ENCODE measurements at regions not wholly inside any gene's neighbourhood (a gene's known extent, or its start where the extent isn't known, plus 50 kb on each side); places are given as distances from the start of the nearest gene placed in this dataset.

GRCh38 chr2:185417111-185417510 lies 321.5 kb upstream of the FSIP2 start:
- Histone ChIP-seq H4K5ac (ENCODE audit: insufficient read length, low read depth, low read length) (no peak overlapping the region), H2AFZ (ENCODE audit: low read length) (no peak overlapping the region), H3K36me3 (ENCODE audit: control insufficient read depth in 2 of 4, insufficient read depth in 4 of 4, low read length in 3 of 4) (no peaks in the 10 kb centered on the region), H3K9me3 (ENCODE audit: insufficient read depth in 2 of 2, low read depth in 1 of 2, low read length in 1 of 2) (peaks cover 0 to 3% of the 10 kb centered on the region in 2 experiments; a peak in 1 of 4 replicates), H3K9ac (replicated peaks in 1 of 4; ENCODE audit: extremely low read depth in 1 of 4, low read depth in 3 of 4, low read length in 3 of 4) (no peak overlapping the region), H3K18ac (ENCODE audit: extremely low read depth, low read length) (no peak overlapping the region), H3K14ac (ENCODE audit: insufficient read length) (no peak overlapping the region), H3K79me2 (ENCODE audit: control insufficient read depth in 1 of 2, insufficient read depth in 2 of 2, low read length in 2 of 2) (no peaks in the 10 kb centered on the region), H2BK120ac (replicated peaks; ENCODE audit: low read depth, low read length) (no peak overlapping the region), H3K4ac (replicated peaks; ENCODE audit: insufficient read length, low read depth, low read length) (no peak overlapping the region), H3K23ac (ENCODE audit: insufficient read length) (no peak overlapping the region), H2AK5ac (ENCODE audit: low read depth, low read length) (no peak overlapping the region), H3K56ac (replicated peaks; ENCODE audit: insufficient read length, low read depth, low read length) (no peak overlapping the region), H3K4me3 (ENCODE audit: extremely low read depth in 1 of 4, insufficient read depth in 2 of 4, low read depth in 3 of 4, low read length in 4 of 4) (no peak overlapping the region), H4K91ac (replicated peaks; ENCODE audit: insufficient read length, low read length) (no peak overlapping the region), H3K79me1 (ENCODE audit: low read depth, low read length) (no peaks in the 10 kb centered on the region), H3K23me2 (ENCODE audit: low read depth, low read length) (no peaks in the 10 kb centered on the region), H4K8ac (ENCODE audit: extremely low read depth, insufficient read depth, low read length) (no peak overlapping the region), H3K27ac (ENCODE audit: low read depth, low read length) (no peak overlapping the region), H3K27me3 (replicated peaks in 1 of 4; ENCODE audit: control insufficient read depth in 3 of 4, extremely low read depth in 1 of 4, insufficient read depth in 3 of 4, low read length in 3 of 4) (no peaks in the 10 kb centered on the region), H2BK12ac (ENCODE audit: low read depth, low read length) (no peak overlapping the region), H2BK15ac (ENCODE audit: low read length) (no peak overlapping the region), H3K4me1 (replicated peaks in 1 of 4; ENCODE audit: control insufficient read depth in 3 of 4, insufficient read depth in 4 of 4, low read length in 3 of 4) (no peaks in the 10 kb centered on the region), H3K4me2 (ENCODE audit: insufficient read depth in 1 of 2, low read depth in 2 of 2, low read length in 2 of 2) (no peak overlapping the region), H2BK20ac (ENCODE audit: low read length) (no peak overlapping the region), H4K20me1 (replicated peaks in 1 of 2; ENCODE audit: control insufficient read depth in 1 of 2, insufficient read depth in 2 of 2, low read length in 2 of 2) (no peaks in the 10 kb centered on the region), H2BK5ac (ENCODE audit: low read depth, low read length) (no peak overlapping the region)
- ChIA-PET CTCF (ENCODE audit: partially characterized antibody) (interaction anchor here (0.9 to 1.1 kb wide), 3 partner anchors 15 to 126 kb away, joined by 3 to 4 read pairs (median 3); no protein-coding TSS in a partner anchor), POLR2A (ENCODE audit: partially characterized antibody) (interaction anchor here (1.2 kb wide), 1 partner anchor 8 kb away, joined by 3 read pairs; no protein-coding TSS in a partner anchor)
- WGBS, 2 experiments (ENCODE audit: extremely low coverage in 1 of 2, insufficient coverage in 1 of 2, insufficient read length in 1 of 2, insufficient replicate concordance in 2 of 2, low coverage in 1 of 2, low lambda C conversion rate in 2 of 2, missing lambda C conversion rate in 1 of 2) = 98% methylated on average over 3 of the region's 3 CpGs; no CpG with 5 or more reads in 1 of the 2 experiments
- FAIRE-seq = no peak
- DNase-seq (ENCODE audit: low read depth in 1 of 2, low spot score in 2 of 2) = no peak
- no peak for TF ChIP-seq HDAC6 (IDR thresholded peaks at IDR 0.05; ENCODE audit: low read depth, low read length)
- no peak for TF ChIP-seq CTCF (IDR thresholded peaks at IDR 0.05; ENCODE audit: control extremely low read depth in 1 of 3, insufficient read depth in 1 of 3, low read depth in 1 of 3, low read length in 3 of 3)
- no peak for TF ChIP-seq USF2 (IDR thresholded peaks at IDR 0.05; ENCODE audit: low read length)
- no peak for TF ChIP-seq CHD2 (IDR thresholded peaks at IDR 0.05; ENCODE audit: low read length)

Data from H1 (cell line).